ENCODE measurements at regions not wholly inside any gene's neighbourhood (a gene's known extent, or its start where the extent isn't known, plus 50 kb on each side); places are given as distances from the start of the nearest gene placed in this dataset.

GRCh38 chr2:234333168-234334130 is 163.4 kb downstream of the ARL4C start:
- no peak for TF ChIP-seq CTCF (IDR thresholded peaks at IDR 0.05; ENCODE audit: low read depth, low read length)
- no peak overlapping the region for H3K4me3 ChIP-seq (ENCODE audit: low read depth, low read length)

GRCh38 chr2:234331966-234332365 is 164.9 kb downstream of the ARL4C start:
- no peak overlapping the region for H3K4me3 ChIP-seq (ENCODE audit: low read depth, low read length)
- TF ChIP-seq CTCF (IDR thresholded peaks at IDR 0.05; ENCODE audit: low read depth, low read length), result no peak

- no peak for TF ChIP-seq CTCF (IDR thresholded peaks at IDR 0.05; ENCODE audit: low read depth, low read length)
- H3K4me3 ChIP-seq (ENCODE audit: low read depth, low read length), result no peak overlapping the region
Measured at GRCh38 chr2:234331566-234331965, 165.3 kb downstream of the ARL4C start.

- H3K4me3 ChIP-seq (ENCODE audit: low read depth, low read length), result no peak overlapping the region
- TF ChIP-seq CTCF (IDR thresholded peaks at IDR 0.05; ENCODE audit: low read depth, low read length), result no peak
Measured at GRCh38 chr2:234330902-234331301, 166.0 kb downstream of the ARL4C start.

GRCh38 chr2:234329202-234329960 is 167.5 kb downstream of the ARL4C start:
- H3K4me3 ChIP-seq (ENCODE audit: low read depth, low read length), result no peak overlapping the region
- TF ChIP-seq CTCF (IDR thresholded peaks at IDR 0.05; ENCODE audit: low read depth, low read length), result no peak

- H3K4me3 ChIP-seq (ENCODE audit: low read depth, low read length), result no peak overlapping the region
- no peak for TF ChIP-seq CTCF (IDR thresholded peaks at IDR 0.05; ENCODE audit: low read depth, low read length)
Measured at GRCh38 chr2:234328444-234328990, 168.4 kb downstream of the ARL4C start.

All from WI38 (cell line).